ENCODE measurements at regions not wholly inside any gene's neighbourhood (a gene's known extent, or its start where the extent isn't known, plus 50 kb on each side); places are given as distances from the start of the nearest gene placed in this dataset.

- TF ChIP-seq CTCF (conservative IDR thresholded peaks at IDR 0.05) (no peak), ZFX (IDR thresholded peaks at IDR 0.05) (no peak)
Observed at GRCh38 chr10:16184096-16184597, 252.7 kb upstream of the PTER start.
